GM21360 (cell line): ENCODE measurements at regions not wholly inside any gene's neighbourhood (a gene's known extent, or its start where the extent isn't known, plus 50 kb on each side); places are given as distances from the start of the nearest gene placed in this dataset.

ENCODE experiments used
- ATAC-seq: cut with Tn5 transposase; IDR thresholded peaks from one replicate; pipeline ENCODE4 v1.9.1; 2021; ENCODE audit warnings: mild to moderate bottlenecking, moderate library complexity; ENCODE audit not compliant: unreplicated experiment

DNA sequence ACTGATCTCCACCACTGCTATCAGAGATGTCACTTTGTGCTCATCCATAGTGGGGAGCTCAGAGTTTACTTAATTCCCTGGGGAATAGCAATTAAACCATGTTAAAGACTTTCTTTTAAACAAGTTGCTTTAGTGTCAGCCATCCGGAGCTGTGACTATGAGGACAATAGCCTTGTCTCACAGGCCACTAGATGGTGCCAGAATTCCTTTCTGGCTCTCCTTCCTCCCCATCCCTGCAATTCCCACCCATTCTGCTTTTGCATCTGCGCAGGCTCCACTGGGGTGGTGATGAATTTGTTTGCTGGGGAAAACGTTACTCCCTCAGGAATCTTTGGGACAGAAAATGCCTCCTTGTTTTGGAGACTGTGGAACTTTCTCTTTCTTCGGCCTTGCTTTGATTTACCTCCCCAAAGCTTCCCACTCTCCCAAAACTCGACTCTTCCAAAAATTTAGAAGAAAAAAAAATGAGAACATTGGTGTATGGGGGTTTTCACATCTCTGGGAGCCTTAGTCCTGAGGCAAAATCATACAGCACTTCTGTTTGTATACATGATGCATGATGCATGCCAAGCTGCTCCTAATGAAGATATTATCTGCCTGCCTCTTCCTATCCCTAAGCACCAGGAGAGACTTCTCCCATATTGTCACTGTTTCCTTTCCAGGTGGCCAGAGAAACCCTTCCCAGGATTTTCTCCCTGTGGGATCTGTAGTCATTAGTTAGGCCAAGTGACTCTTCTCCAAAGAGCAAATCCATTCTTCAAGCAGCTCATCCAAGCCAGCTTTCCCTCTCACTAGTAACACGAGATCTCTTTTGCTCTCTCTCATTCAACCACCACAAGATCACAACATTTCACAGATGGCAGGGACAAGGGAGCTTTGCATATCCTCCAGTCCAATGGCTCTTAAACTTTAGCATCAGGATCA, 466.1 kb downstream of the TLR4 start:
- no peak for ATAC-seq

DNA sequence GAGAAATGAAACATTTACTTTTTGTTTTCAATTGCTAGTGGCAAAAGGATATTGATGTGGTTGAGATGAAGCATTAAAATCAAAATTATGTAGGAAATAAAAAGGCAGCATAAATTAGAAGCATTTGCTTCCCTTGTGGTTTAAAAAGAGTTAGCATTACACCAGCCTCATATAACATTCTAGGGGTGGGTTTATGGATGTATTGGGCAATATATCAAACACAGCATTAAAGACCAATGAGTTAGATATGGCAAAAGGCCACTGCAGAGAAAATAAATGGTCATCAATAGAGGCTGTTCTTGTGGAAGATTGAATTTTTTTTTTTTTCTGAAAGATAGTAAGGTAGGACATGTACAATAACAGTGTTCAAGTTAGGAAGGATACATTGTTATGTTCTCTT, 473.0 kb downstream of the TLR4 start:
- ATAC-seq, result no peak

DNA sequence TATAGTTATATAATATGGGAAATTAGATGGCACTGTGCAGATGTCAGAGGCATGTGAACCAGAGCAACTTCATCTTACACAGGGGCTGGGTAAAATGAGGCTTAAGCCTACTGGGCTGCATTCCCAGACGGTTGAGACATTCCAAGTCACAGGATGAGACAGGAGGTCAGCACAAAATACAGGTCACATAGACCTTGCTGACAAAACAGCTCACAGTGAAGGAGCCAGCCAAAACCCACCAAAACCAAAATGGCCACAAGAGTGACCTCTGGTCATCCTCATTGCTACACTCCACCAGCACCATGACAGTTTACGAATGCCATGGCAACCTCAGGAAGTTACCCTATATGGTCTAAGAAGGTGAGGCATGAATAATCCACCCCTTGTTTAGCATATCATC, 479.4 kb downstream of the TLR4 start:
- ATAC-seq, result no peak

DNA sequence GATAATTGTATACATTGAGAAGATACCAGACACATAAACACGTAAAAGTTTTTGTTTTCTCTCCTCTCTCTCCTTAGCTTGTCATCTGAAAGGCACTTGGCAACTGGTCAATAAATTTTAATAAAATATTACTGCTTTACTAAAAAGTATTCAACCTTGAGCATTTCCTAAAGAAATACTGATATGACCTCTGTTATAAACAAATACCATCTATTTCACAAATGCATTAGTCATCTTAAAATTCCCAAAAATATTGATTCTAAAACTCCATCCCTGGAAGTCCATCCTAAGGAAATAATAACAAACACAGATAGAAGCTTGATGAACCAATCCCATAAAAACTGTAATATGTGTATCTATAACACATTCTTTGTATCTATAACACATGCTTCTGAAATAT, 483.2 kb downstream of the TLR4 start:
- no peak for ATAC-seq

DNA sequence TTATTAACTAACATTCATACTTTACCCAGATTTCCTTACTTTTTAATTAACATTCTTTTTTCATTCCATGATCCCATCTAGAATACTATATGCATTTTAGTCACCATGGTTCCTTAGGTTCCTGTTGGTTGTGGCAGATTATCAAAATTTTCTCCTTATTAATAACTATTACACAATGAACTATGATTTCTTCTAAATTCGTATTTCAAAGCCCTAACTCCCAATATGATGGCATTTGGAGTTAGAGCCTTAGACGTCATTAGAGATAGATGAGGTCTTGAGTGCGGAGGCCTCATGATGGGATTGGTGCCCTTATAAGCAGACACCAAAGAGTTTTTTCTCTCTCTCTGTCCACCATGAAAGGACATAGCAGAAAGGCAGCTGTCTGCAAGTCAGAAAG, 485.4 kb downstream of the TLR4 start:
- ATAC-seq, result no peak

DNA sequence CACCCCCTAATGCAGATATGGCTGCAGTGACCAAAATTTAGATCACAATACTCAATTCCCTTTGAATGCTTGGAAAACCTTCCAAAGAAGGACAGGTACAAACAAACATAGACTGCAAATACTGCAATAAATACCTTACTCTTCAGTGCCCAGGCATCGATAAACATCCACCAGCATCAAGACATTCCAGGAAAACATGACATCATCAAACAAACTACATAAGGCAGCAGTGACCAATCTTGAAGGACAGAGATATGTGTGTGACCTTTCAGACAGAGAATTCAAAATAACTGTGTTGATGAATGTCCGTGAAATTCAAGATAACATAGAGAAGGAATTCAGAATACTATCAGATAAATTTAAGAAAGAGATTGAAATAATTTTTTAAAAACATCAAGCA, 488.6 kb downstream of the TLR4 start:
- ATAC-seq, result no peak

DNA sequence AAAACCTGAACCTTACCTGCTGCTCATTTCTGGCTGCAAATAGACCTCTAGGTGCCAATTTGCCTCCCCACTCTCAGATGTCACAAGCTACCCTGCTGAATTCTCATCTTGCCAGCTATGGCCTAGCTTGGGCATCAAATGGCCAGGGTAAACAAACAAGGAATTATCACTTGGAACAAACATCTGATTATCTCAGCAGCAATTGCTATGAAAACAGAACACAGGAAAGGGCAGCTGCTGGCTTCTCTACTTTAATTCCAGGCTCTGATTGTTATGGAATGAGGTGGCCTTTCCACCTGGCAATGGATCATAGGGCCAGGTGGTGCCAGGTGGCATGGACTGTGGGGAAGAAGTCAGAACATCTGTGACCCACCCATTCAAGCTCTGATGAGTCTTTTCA, 505.1 kb downstream of the TLR4 start:
- ATAC-seq, result no peak

DNA sequence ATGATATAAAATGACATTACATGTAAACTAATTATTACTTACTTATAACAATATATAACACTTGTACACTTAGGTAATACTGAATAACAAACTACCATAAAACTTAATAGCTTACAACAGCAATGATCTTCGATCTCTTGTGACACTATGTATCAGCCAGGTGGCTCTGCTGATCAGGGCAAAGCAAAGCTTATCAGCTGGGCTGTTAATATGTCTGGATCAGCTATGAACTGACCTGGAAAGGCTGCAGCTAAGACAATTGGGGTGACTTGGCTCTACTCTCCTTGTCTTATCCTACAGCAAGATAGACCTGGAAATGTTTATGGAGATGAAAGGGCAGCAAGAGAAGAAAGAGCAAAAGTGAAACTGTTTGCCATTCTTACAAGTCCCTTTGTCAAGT, 511.3 kb downstream of the TLR4 start:
- ATAC-seq, result no peak

DNA sequence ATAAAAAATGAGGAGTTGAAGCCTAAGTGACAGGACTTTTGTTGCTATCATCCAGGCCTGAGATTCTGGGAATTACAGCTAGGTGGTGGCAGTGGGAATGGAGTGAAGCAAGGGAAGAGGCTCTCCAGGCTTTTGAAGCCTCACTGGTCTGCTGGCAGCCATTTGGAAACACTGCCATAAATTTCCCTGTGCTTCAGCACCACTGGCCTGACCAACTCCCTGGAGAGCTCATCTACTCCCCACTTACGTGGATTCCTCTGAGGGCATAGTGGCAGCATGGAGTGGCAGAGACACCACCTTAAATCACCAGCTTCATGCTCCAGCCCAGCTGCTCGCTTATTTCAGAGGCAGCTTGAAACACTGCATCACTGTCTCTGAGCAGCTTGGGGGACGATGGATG, 518.2 kb downstream of the TLR4 start:
- no peak for ATAC-seq

DNA sequence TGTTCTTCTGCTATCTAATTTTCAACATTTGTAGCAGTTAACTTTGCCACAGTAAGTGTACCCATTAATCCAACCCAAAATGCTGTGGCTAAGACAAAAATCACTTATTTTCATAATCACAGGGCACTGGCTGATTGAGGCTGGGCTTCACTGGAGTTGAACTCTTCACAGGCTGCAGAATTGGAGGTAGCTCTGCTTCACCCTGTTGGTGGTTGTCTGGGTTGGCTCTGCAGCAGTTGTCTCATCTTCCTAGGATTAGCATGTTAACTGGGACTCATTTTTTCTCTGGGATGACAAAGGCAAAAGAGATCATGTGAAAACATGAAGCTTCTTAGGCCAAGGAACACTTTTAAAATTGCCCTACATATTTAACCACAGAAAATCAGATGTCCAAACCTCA, 518.9 kb downstream of the TLR4 start:
- ATAC-seq, result no peak

DNA sequence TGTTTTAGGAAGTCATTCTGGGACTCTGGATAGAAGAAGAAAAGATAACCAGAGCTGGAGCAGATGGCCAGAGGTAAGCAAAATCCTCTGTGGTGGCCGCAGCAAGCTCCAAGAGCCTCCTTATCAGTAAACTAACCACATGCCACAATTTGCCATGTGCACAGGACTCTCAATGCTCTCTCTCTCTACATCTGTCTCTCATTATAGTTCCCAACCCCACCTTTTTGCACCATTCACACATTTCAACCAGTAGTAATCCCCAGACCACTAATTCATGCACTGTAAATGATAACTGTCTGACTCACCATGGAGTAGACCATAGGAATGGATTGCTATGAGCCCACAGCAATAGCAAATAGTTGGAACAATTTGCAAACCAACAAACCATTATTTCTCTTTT, 526.1 kb downstream of the TLR4 start:
- no peak for ATAC-seq

DNA sequence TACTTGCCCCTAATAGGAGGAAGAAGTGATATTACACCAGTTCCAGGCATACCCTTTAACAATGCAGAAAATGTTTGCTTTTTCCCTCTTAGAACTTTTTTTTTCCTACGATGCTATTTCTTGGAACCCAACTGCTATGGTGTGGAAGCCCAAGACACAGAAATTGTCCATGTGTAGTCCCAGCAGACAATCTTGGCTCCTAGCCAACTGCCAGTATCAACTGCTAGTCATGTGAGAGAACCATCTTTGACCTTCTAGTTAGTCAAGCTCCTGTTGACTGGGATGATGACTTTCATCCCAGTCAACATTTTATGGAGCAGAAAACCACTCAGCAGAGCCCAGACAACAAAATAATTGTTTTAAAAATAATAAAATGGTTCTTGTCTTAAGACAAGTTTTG, 532.4 kb downstream of the TLR4 start:
- ATAC-seq, result no peak

DNA sequence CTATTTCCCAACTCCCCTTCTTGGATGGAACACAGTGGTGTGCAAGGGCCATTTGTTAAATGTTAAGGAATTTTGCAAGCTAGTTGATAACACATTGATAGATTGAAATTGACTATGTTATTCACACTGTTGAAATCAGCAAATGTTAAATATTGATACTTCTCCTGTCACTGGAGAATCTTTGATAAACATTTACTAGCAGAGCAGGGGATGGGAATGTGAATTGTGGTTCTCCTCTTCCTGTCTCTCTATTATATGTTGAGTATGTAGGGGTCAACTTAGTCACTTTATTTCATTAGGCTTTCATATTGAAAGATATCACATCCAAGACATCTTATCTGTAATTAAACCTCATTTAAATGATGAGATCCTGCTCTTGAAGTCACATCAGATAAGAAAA, 533.9 kb downstream of the TLR4 start:
- no peak for ATAC-seq

DNA sequence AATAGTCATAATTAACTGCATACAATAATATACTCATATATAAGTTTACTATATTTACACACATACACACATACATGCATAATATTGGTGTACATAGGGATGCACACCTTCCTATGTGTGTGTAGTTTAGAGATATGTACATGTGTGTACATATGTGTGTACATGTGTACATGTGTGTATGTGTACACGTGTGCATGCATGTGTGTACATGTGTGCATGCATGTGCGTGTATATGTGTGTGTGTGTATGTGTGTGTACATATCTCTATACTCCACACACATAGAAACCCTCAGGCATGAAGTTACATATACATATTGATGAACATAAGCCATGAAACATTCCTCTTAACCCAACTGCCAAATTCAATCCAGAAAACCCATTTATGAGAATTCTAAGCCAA, 547.8 kb downstream of the TLR4 start:
- ATAC-seq, result no peak

DNA sequence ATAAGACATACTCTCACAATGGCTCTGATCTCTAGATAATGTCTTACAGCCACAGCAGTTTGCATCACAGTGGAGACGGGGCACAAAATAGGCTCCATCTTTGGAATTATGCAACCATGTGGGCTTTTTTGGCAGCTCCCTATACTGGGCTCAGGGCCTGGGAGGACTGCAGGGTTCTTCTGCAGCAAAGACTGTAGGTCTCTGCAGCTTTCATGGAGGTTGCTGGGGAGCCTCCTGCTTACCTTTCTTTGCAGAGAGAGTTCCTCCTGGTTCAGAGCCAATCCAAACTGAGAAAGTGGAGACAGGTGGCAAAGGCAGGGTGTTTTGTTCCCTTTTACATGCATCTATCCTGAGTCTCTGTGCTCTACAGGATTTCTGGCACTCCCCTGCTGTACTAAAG, 558.0 kb downstream of the TLR4 start:
- no peak for ATAC-seq

DNA sequence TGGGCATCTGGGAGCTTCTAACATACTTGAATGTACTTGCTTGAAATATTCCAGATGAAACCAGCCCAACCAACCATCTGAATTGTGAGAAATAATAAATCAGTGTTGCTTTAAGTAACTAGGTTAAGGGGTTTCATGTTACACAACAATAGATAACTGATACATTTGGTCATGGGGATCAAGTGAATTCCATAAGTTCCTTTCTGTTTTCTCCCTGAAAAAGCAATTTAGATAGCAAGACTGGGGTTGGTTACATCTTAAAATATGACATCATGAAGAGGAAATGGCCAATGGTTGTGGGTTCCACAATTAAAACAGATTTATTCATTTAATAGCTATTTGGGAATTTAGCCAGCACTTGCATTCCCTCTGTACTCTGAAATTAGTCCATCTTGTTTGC, 559.7 kb downstream of the TLR4 start:
- ATAC-seq, result no peak

DNA sequence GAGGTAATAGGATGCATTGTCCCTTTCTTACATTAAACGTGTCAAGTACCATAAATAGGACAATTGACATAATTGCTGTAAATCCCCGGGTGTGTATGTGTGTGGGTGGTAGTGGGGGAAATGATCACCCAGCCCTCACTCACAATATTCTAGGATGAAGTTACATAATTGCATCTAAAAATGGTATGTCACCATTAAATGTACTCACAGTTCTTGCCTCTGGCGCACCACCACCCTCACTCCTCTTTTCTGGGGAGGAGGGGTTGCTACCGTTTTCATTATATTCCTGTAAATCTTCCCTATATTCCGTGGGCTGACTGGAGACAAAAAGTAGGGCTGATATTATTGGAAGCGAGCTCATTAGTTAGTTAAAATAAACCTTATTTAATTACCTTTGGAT, 563.8 kb downstream of the TLR4 start:
- no peak for ATAC-seq

DNA sequence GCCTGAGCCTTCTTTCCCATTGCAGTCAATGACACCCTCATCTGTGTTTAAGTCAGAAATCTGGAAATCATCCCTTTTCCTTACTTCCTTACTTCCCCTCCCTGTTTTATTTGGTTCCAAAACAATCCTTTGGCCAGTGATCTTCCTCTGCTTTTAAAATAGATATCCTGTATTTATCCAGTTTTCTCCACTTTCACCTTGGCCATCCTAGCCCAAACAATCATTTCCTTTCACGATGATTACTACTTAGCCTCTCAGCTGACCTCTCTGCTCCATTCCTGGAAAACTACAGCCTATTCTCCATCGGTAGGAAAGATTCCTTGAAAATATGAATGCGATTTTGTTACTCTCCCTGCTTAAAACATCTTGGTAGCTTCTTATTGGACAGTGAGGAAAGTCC, 565.4 kb downstream of the TLR4 start:
- no peak for ATAC-seq

DNA sequence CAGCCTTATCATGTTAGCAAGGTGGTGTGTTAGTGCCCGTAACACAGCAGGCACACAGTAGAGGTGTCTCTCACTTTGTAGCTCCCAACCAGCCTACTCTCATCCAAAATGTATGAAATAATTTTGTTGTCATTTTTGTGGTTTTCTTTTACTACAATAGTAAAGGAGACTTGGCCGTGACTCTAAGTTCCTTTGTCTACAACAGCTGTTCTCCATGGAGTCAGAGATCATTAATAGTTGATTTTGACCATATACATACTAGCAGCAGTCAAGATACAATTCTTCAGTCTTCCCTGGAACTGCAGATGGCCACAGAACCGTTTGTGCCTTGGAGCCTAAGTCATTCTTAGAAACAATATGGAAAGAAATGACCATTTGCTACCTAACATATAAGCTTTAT, 567.1 kb downstream of the TLR4 start:
- no peak for ATAC-seq

DNA sequence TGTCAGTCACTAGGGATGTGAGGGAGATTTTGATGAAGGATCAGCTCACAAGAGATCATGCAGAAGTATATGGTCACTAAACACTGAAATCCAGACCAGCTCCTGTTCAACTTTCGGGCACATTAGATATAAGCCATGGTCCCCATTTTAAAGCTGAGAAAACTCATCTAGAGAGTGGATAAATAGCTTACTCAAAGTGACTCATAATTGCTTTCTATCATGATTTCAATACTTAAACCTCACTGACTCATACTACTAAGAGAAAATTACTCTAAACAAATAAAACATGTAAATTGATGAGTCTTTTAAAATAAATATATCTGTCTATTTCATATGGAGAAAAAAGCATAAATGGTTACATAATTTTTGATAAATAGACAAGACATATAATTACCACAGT, 567.7 kb downstream of the TLR4 start:
- no peak for ATAC-seq

DNA sequence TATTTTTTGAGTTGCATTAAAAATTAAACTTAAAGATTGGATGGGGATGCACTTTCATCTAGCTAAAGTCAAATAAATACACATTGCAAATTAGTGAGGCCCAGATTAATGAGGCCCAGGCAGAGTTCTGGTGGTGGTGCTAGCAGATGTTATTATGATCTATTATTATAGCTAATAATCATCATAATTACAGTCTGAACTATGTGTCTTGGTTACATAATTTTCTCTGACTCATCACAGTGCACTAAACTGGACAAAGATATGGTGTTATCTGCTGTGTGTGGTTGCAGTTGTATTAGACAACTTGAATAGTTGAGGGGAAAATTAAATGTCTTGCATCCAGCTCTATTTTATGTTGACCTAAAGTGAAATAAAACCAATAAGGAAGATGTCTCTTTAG, 568.8 kb downstream of the TLR4 start:
- no peak for ATAC-seq

DNA sequence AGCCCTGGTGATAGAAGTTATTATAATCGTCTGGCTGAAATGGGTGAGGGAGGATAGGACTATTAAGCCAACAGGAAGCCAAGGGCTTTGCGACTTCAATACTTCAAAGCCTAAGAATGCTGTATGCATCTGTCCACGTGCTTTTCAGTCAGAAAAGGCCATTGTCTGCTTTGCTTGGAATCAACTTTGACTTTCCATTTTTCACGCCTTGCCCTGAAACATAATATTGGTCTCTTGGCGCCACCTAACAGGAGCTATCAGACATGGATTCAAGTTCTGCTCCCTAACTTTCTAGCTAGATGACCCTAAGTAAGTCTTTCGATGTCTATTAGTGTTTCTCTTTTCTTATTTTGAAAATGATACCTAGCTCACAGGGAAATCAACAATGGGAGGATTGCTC, 572.6 kb downstream of the TLR4 start:
- no peak for ATAC-seq

DNA sequence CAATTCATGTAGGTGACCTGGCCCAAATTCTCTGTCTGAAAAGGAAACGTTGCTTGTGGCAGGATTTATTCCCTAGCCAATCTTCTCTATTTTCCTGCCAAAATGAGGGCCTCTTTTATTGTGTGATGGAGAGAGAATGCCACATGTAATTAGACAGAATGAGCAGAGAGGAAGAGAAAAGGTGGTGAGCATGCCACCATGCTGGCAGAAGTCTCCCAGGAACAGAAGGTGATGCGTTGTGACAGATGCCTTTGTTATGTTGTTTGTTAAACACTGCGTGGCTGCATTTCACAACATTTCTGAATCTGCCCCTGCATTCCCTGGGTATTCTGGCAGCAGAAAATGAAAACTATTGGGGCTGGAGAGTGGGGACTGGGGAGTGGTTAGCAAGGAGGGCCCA, 577.6 kb downstream of the TLR4 start:
- ATAC-seq, result no peak
